Esophagus squamous epithelium (tissue), 5 donors: ENCODE measurements at regions not wholly inside any gene's neighbourhood (a gene's known extent, or its start where the extent isn't known, plus 50 kb on each side); places are given as distances from the start of the nearest gene placed in this dataset.

ENCODE experiments used
- DNase-seq: peaks from one replicate; lab custom pipeline; 2025; lab: John Stamatoyannopoulos, UW
- H3K27ac ChIP-seq, 4 donors: fragments of 200-600 bp; sonication (generic); one replicate each; pipeline ENCODE4 v1.5.1; 2016 to 2019; ENCODE audit warnings: mild to moderate bottlenecking in 1 of 4
- H3K27me3 ChIP-seq, 4 donors: fragments of 200-600 bp; sonication (generic); 1 replicate in 3 of 4; 2 replicates in 1 of 4; pipeline versions ENCODE4 v1.5.1 to v1.6.0; 2017 to 2021; ENCODE audit warnings: antibody characterized with exemption in 1 of 4
- H3K36me3 ChIP-seq, 3 donors: fragments of 200-600 bp; sonication (generic); one replicate each; pipeline ENCODE4 v1.5.1; 2016 to 2019
- H3K4me1 ChIP-seq, 3 donors: fragments of 200-600 bp; sonication (generic); one replicate each; pipeline ENCODE4 v1.5.1; 2017 to 2019
- H3K4me3 ChIP-seq, 4 donors: fragments of 200-600 bp; sonication (generic); 1 replicate in 3 of 4; 2 replicates in 1 of 4; pipeline ENCODE4 v1.5.1; 2016 to 2019; ENCODE audit warnings: mild to moderate bottlenecking in 2 of 4, moderate library complexity in 1 of 4
- H3K9me3 ChIP-seq, 3 donors: fragments of 200-600 bp; sonication (generic); one replicate each; pipeline ENCODE4 v1.5.1; 2016 to 2019
- POLR2A ChIP-seq, 4 donors: fragments of 450-650 bp; IDR thresholded peaks; one replicate each; pipeline ENCODE4 v1.6.1; 2017; ENCODE audit warnings: antibody characterized with exemption in 4 of 4, mild to moderate bottlenecking in 4 of 4, moderate library complexity in 3 of 4
- WGBS, 2 donors: methylation state at CpG; one replicate each; pipeline ENCODE4 v1.1.5; 2018; 5-methylcytosine and 5-hydroxymethylcytosine counted together
- intact Hi-C: fragments of 100-400 bp; cut with DNase I; formaldehyde crosslinking; loops from one replicate; pipeline ENCODE4 v1.15.0; 2022
- TF ChIP-seq, protein P1 (sequence below), 6 experiments: fragments of 450-650 bp in 4 of 6; fragments of 200-600 bp in 2 of 6; sonication (generic) in 2 of 6; IDR thresholded peaks; one replicate each; pipeline ENCODE4 v1.5.1; 2016 to 2019; ENCODE audit warnings: antibody characterized with exemption in 6 of 6, mild to moderate bottlenecking in 4 of 6, moderate library complexity in 4 of 6
- donor health status: DM: yes; HTN: yes; CAD: no.

DNA sequence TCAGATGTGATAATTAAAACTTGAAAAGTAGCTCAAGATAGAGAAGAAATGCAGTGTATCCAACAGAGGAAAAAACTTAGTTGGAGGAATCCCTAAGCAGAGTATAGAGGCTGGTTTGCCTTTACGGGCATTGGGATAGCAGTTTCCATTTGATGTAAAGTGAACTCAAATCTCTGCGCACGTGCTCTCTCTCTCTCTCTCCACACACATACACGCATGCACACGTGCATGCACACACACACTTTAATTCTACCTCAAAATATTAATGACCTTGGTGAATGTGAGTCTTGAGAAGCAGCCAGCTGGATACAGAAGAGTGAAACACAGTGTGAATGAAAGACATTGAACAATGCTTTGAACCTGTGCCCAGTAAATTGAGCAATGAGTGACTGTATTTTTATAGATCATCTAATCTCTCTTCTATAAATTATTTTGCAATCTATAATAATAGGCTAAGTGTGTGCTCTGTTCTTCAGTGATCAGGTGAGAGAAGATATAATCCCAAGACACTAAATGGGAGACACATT is 247.7 kb upstream of the FAM83B start:
- TF ChIP-seq, protein P1, sequence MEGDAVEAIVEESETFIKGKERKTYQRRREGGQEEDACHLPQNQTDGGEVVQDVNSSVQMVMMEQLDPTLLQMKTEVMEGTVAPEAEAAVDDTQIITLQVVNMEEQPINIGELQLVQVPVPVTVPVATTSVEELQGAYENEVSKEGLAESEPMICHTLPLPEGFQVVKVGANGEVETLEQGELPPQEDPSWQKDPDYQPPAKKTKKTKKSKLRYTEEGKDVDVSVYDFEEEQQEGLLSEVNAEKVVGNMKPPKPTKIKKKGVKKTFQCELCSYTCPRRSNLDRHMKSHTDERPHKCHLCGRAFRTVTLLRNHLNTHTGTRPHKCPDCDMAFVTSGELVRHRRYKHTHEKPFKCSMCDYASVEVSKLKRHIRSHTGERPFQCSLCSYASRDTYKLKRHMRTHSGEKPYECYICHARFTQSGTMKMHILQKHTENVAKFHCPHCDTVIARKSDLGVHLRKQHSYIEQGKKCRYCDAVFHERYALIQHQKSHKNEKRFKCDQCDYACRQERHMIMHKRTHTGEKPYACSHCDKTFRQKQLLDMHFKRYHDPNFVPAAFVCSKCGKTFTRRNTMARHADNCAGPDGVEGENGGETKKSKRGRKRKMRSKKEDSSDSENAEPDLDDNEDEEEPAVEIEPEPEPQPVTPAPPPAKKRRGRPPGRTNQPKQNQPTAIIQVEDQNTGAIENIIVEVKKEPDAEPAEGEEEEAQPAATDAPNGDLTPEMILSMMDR (IDR thresholded peaks at IDR 0.05) = no peak
- no peaks in the 10 kb centered on the region for H3K36me3 ChIP-seq
- H3K9me3 ChIP-seq = no peaks in the 10 kb centered on the region
- no peak overlapping the region for H3K4me3 ChIP-seq
- no peak for DNase-seq
- intact Hi-C loops = no loop called here
- no peaks in the 10 kb centered on the region for H3K27me3 ChIP-seq
- no peak overlapping the region for H3K27ac ChIP-seq
- no peaks in the 10 kb centered on the region for H3K4me1 ChIP-seq
- 43 to 51% methylated on average over 5 of the region's 5 CpGs for WGBS, 2 donors

DNA sequence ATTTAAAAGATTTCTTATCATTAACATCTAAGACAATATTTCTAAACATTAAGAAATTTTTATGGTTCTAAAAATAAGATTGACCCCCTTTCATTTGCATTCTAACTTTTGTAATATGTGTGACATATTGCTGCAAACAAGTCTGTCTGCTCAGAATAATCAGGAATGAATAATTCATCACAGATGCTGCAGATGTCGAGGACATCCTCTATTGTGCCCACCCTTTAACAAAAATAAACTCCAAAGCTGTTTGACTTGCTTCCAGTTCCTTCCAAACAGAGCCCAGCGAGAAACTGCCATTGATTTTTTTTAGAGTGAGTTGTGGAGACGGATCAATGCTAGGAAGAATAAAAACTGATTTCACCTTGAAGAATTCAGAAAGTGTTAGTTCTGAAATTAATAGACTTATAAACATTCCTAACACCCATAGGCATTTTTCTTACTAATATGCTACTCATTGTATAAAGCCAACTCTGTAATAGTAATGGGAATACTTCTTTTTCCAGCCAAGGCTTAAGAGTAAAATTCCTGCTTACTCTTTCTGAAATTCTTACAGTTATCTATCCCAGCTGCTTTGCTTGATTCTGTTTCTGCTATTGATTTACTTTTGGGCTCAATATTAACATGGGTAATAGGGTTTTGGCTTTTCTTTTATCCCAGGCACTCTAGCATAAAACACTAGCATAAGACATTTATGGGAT is 244.8 kb upstream of the FAM83B start:
- H3K27me3 ChIP-seq = no peaks in the 10 kb centered on the region
- no peaks in the 10 kb centered on the region for H3K36me3 ChIP-seq
- H3K9me3 ChIP-seq = no peaks in the 10 kb centered on the region
- no peak for TF ChIP-seq POLR2A (IDR thresholded peaks at IDR 0.05)
- TF ChIP-seq, protein P1 (IDR thresholded peaks at IDR 0.05) = no peak
- no peak overlapping the region for H3K4me3 ChIP-seq
- 31 to 35% methylated on average over 3 of the region's 3 CpGs for WGBS, 2 donors
- H3K4me1 ChIP-seq = no peaks in the 10 kb centered on the region
- no peak for DNase-seq
- intact Hi-C loops = no loop called here
- no peak overlapping the region for H3K27ac ChIP-seq

DNA sequence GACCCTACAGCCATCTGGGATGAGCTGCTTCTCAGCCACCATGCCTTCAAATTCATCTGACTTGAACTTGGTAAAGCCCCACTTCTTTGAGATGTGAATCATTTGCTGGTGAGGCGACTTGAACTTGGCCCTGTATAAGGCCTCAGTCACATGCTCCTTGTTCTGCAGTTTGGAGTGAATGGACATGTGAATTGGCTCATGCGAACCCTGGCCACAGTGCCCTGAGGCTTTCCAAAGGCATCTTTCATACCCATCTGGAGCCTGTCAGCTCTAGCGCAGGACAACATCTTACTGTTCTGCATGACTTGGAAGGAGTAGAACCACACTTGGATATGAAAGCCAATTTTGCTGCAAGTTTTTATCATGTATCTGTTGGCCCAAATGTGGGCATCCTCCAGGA is 244.0 kb upstream of the FAM83B start:
- Histone ChIP-seq H3K9me3 (no peaks in the 10 kb centered on the region), H3K4me3 (no peak overlapping the region), H3K27me3 (peaks cover 0 to 3% (median 0%) of the 10 kb centered on the region in 4 donors), H3K27ac (no peak overlapping the region), H3K4me1 (no peaks in the 10 kb centered on the region), H3K36me3 (no peaks in the 10 kb centered on the region)
- TF ChIP-seq, protein P1 (IDR thresholded peaks at IDR 0.05) = no peak
- no peak for TF ChIP-seq POLR2A (IDR thresholded peaks at IDR 0.05)
- intact Hi-C loops = no loop called here
- 84% methylated on average over 3 of the region's 3 CpGs; no CpG with 5 or more reads in 1 of the 2 donors for WGBS, 2 donors
- DNase-seq = no peak

DNA sequence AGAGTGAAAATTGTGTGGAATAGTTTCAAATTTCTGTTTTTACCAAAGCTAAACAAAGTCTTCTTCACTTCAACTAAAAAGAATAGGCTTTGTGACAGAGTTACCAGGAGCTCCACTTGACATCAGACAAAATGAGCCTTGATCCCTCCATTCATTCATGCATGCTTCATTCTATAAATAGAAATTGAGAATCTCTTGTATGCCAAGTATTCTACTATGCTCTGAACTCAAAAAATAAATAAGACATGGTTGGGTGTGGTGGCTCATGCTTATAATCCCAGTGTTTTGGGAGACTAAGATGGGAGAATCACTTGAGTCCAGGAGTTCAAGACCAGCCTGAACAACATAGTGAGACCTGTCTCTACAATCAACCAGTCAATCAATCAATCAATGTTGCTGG is 236.6 kb upstream of the FAM83B start:
- DNase-seq = no peak
- Histone ChIP-seq H3K27ac (no peak overlapping the region), H3K4me1 (no peaks in the 10 kb centered on the region), H3K36me3 (no peaks in the 10 kb centered on the region), H3K9me3 (no peaks in the 10 kb centered on the region), H3K27me3 (peaks cover 0 to 4% (median 0%) of the 10 kb centered on the region in 4 donors), H3K4me3 (no peak overlapping the region)
- TF ChIP-seq, protein P1 (IDR thresholded peaks at IDR 0.05) = no peak
- TF ChIP-seq POLR2A (IDR thresholded peaks at IDR 0.05) = no peak
- intact Hi-C loops = no loop called here

DNA sequence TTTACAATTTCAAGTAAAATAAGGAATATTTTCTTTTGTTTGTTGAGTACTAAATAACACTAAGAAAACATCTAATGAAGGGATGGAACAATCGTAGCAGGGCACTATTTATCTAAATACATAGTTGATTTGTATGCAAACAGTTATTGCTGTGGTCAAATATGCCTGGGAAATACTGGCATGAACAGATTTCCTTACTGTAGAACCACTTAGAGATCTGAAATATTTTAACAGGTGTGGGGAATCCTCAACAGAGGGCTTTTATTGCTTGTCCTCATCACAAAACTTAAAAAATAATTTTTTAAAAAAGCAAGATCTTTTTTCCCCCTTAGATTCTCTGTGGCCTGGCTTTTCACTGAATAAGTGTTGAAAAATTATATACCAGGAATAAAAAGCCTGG is 233.0 kb upstream of the FAM83B start:
- Histone ChIP-seq H3K4me1 (peaks cover 0 to 13% (median 0%) of the 10 kb centered on the region in 3 donors), H3K27me3 (no peaks in the 10 kb centered on the region)
- 81 to 84% methylated on average over 1 of the region's 1 CpG for WGBS, 2 donors

More for the DNA sequence above, 233.0 kb upstream of the FAM83B start:
- no peak for TF ChIP-seq POLR2A (IDR thresholded peaks at IDR 0.05)
- TF ChIP-seq, protein P1 (IDR thresholded peaks at IDR 0.05) = no peak
- Histone ChIP-seq H3K4me3 (no peak overlapping the region), H3K9me3 (no peaks in the 10 kb centered on the region), H3K27ac (no peak overlapping the region), H3K36me3 (no peaks in the 10 kb centered on the region)
- intact Hi-C loops = no loop called here
- DNase-seq = no peak
